D341Med (cell line): ENCODE measurements at regions not wholly inside any gene's neighbourhood (a gene's known extent, or its start where the extent isn't known, plus 50 kb on each side); places are given as distances from the start of the nearest gene placed in this dataset.
"Not testable (repeated sequence)": the region's sequence is repeated elsewhere in the genome, so short reads cannot be mapped to it uniquely, and the experiment has no call there.

ENCODE experiments used
- DNase-seq: peaks from one replicate; pipeline ENCODE4 v3.0.0; 2012; ENCODE audit warnings: low spot score

DNA sequence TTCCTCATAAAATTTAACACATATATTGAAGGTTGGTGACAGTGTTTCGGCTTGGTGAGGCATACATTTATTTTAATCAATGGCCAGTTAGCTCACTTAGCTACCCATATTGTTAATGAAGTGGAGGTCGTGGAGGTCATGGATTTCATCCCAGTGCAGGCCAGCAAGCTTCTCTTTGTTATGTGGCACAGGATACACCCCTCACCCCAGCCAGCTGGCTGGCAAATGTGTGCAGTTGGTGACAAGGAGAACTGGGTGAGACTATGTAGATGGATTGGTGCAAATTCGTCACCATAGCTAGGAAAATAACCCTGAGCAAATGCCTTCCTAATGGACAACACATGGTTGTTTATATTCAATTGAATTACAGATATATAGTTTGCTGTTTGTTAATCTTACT is 50.5 kb upstream of the FOXP2 start:
- DNase-seq = no peak

DNA sequence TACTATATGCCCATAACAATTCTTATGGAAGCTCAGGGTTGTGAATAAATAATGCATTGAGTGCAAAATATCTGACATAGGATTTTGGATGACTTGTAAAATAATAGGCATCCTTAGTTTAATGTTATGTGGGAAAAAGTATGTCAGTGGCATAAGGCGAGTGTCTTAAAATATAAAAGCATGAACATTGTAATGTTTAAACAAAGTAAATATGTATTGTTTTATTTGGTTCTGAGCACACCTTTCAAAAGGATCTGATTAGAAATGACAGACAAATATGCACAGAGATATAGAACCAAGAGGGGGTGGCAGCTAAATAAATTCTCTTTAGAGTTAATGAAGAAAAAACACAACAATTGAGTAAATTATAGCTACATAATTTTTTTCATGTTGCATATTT is 51.3 kb upstream of the FOXP2 start:
- DNase-seq = no peak

DNA sequence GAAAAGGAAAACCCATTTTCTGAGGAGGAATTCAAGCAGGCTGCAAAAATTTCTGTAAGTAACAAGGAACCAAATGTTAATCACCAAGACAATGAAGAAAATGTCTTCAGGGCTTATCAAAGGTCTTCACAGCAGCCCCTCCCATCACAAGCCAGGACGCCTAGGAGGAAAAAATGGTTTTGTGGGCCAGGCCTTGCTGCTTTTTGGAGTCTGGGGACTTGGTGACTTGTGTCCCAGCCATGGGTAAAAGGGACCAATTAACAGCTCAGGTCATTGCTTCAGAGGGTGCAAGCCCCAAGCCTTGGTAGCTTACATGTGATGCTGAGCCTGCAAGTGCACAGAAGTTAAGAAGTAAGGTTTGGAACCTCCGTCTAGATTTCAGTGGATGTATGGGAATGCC is 55.7 kb upstream of the FOXP2 start:
- no peak for DNase-seq

- DNase-seq = no peak
These were observed 58.5 kb upstream of the FOXP2 start for GRCh38 chr7:114356133-114356532.

DNA sequence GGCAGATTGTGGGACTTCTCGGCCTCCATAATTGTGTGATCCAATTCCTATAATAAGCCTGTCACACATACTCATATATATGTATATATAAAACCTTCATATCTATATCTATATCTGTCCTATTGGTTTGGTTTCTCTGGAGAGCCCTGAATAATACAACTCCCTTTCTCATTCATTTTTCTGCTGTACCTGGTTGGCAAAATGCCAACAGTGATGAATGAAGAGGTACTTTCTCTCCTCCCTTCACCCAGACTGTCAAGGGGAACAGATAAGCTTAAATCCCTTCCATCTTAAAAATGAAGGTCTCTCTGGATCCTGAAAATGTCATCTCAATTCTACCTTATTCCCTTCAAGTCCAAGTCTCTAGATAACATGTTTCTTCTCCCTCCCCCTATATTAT is 60.3 kb upstream of the FOXP2 start:
- no peak for DNase-seq

DNA sequence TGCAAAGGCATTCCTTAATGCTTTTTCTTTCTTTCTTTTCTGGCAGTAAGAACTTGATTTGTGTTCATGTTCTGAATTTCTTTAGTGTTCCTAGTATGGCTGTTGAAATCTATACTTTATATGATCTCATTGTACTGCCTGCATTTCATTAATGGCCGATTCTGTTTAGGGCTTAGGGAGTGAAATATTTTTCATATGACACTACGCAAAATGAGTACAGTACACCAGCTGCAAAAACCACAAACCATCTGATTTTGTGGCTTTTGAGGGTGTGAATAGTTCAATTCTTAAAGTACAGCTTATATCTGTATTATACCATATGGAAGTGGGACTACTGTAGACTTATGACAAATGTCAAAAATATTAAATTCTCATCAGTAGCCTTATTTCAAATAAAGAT is 69.1 kb upstream of the FOXP2 start:
- DNase-seq = no peak

- no peak for DNase-seq
These were observed 70.5 kb upstream of the FOXP2 start for GRCh38 chr7:114343949-114344708.

GRCh38 chr7:114342431-114343179 is 72.0 kb upstream of the FOXP2 start:
- no peak for DNase-seq

GRCh38 chr7:114341648-114342047 is 73.0 kb upstream of the FOXP2 start:
- no peak for DNase-seq

DNA sequence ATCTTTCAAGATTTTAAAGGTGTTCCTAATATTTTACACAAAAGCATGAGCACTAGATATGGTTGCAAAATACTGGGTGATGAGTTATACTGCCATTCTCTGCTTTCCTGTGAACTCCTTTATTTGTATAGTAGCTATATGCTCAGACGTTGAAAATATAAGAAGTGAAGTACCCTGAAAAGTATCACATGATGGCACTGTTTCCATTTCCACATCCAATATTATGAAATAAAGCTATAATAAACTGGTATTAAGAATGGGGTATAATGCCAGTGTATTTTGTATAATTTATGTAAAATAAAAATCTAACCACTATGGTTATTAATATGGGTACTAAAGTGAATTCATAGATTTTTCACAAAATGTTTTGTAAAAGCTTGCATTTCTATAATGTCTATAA is 79.6 kb upstream of the FOXP2 start:
- DNase-seq = no peak

- DNase-seq = not testable (repeated sequence)
These were observed 85.2 kb upstream of the FOXP2 start for GRCh38 chr7:114329458-114329857.

DNA sequence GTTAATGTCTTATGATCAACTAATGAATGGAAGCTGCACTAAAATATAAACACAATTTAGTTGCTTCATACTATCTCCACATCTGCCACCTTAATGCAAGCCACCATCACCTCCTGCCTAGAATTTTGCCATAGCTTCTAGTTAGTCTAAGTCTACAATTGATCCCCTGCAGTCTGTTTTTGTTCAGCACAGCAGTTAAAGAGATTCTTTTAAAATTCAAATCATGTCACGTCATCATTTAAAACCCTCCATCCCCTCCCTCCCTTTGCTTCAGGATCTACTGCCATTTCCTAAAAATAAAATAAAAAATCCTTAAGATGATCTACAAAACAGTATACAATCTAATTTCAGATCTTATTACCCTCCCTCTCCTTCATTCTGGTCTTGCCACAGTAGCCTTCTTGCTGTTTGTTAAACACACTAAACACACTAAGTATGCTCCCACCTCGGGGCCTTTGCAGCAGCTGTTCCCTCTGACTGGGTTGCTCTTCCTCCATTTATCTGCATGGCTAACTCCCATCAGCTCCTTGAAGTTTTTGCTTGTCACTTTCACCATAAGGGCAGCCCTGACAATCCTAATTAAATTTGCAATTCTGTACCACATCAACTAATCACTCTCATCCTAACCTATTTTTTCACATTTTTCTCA is 97.0 kb upstream of the FOXP2 start:
- DNase-seq = no peak

- no peak for DNase-seq
These were observed 102.0 kb upstream of the FOXP2 start for GRCh38 chr7:114312649-114313048.

- DNase-seq = no peak
These were observed 104.1 kb upstream of the FOXP2 start for GRCh38 chr7:114310345-114311110.

- no peak for DNase-seq
These were observed 104.9 kb upstream of the FOXP2 start for GRCh38 chr7:114309729-114310128.

- DNase-seq = no peak
These were observed 111.3 kb upstream of the FOXP2 start for GRCh38 chr7:114303301-114303700.

GRCh38 chr7:114302858-114303257 is 111.8 kb upstream of the FOXP2 start:
- no peak for DNase-seq

DNA sequence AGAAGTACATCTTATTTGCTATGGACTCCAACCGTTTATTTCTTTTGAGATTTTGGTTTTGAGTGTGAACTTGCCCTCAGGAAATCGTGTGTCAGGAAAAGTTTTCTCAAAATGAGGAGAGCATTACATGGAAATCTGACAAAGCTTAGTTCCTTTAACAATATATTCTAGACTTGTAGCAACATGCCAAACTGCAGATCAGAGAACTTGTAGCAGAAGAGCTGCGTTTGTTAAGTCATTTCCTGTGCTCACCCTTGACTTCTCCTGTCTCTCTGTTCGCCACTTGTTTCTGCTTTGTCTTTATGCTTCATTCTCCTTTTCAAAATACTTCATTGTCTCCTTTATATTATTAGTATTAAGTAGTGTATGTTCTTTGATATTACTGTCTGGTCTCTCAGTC is 116.6 kb upstream of the FOXP2 start:
- DNase-seq = no peak

DNA sequence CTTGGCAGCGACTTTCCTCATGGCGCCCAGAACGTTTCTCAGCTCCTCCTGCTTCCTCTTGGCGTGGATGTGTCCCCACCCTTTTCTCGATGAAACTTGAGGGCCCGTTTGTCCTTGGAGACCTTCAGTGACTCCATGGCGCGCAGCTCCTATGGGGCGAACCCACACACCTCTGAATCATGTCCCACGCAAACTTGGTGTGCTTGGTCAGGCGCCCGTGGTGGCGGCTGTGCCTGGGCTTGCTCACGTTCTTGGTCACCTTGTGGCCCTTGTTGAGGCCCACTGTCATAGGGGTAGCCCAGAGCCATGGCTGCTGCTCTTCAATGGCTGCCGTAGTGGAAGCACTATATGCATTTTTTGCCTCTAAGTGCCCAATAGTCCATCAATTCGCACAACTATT is 117.5 kb upstream of the FOXP2 start:
- DNase-seq = no peak

- no peak for DNase-seq
These were observed 119.1 kb upstream of the FOXP2 start for GRCh38 chr7:114295522-114295921.

DNA sequence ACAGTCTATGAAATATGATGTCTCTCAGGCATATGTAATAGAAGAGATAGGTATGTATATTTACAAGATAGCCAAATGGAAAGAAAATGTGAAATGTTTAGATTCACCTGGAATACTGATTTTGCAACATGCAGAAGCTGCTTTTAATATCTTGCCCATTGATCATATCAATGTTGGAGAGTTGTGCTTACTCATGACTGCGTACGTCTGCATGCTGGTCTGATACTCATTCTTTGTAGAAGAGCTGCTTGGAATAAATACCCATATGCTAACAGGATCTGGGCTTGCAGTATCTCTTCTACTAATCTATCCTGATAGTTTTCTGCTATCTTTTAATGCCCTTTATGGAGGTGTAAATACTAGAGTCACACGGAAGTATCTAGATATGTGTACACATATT is 120.6 kb upstream of the FOXP2 start:
- no peak for DNase-seq

DNA sequence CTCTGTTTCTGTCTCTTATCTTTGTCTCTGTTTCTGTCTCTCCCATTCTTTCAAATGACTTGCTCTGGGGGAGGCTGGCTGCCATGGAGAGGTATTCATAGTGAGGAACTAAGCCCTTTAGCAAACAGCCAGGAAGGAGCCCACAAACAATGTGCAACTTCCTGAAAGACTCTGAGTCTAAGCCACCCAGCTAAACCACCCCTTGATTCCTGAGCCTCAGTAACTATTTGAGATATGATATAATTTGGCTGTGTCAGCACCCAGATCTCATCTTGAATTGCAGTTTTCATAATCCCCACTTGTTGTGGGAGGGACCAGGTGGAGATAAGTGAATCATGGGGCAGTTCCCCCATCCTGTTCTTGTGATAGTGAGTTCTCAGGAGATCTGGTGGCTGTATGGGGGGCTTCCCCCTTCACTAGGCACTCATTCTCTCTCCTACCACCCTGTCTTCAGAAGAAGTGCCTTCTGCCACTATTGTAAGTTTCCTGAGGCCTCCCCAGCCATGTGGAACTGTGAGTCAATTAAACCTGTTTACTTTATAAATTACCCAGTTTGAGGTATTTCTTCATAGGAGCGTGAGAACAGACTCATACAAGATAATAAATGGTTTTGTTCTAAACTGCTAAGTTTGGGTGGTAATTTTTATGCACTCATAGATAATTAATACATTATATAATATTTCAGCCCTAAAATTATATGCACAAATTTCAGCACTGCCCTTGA is 121.2 kb upstream of the FOXP2 start:
- DNase-seq = no peak
